SJCRH30 (cell line): ENCODE measurements at regions not wholly inside any gene's neighbourhood (a gene's known extent, or its start where the extent isn't known, plus 50 kb on each side); places are given as distances from the start of the nearest gene placed in this dataset.

Experiments
- DNase-seq, 2 experiments: peaks; one replicate each; pipeline ENCODE4 v3.0.0-alpha.2; 2015 to 2020
- H3K27ac ChIP-seq: fragments of 250-450 bp; sonication (Bioruptor Pico); 2 replicates; pipeline ENCODE4 v1.5.1; 2020; ENCODE audit warnings: mild to moderate bottlenecking, moderate library complexity
- H3K27me3 ChIP-seq: fragments of 250-450 bp; sonication (Bioruptor Pico); 2 replicates; pipeline ENCODE4 v1.5.1; 2020; ENCODE audit warnings: mild to moderate bottlenecking, moderate library complexity
- H3K36me3 ChIP-seq: fragments of 250-450 bp; sonication (Bioruptor Pico); 2 replicates; pipeline ENCODE4 v1.5.1; 2020; ENCODE audit warnings: mild to moderate bottlenecking, moderate library complexity
- H3K4me1 ChIP-seq: fragments of 250-450 bp; sonication (Bioruptor Pico); 2 replicates; pipeline ENCODE4 v1.5.1; 2020; ENCODE audit warnings: mild to moderate bottlenecking, moderate library complexity
- H3K4me3 ChIP-seq: fragments of 250-450 bp; sonication (Bioruptor Pico); 2 replicates; pipeline ENCODE4 v1.5.1; 2020; ENCODE audit warnings: mild to moderate bottlenecking, moderate library complexity
- H3K9me3 ChIP-seq: fragments of 250-450 bp; sonication (Bioruptor Pico); replicated peaks from 2 replicates; pipeline ENCODE4 v1.5.1; 2020; ENCODE audit warnings: mild to moderate bottlenecking, moderate library complexity

DNA sequence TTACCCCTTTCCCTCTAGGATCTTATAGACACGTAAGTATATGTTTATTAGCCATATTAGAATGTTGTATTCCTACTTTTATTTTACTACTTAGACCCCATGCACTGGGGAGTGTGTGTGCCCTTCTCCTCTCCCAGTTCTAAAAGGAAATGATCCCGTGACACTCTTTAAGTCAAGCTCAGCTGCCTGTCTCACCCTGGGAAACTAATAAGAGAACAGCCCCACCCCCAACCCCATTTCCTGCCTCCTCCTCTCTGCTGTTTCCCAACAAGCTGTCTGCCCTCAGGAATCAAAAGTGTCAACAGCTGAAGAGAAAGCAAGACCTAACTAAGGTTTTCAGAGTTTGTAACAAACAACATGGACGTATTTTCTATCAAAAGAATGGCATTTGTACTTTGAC is 92.6 kb upstream of the VAV3 start:
- no peaks in the 10 kb centered on the region for H3K36me3 ChIP-seq
- peaks cover 2% of the 10 kb centered on the region; the same call in 1 of the 2 replicates for H3K9me3 ChIP-seq
- DNase-seq: peak; percentile 79 to 85
- H3K4me3 ChIP-seq: no peak overlapping the region
- peak overlapping the region; percentile 23 for H3K27ac ChIP-seq
- H3K4me1 ChIP-seq: peaks cover 11% of the 10 kb centered on the region
- no peaks in the 10 kb centered on the region for H3K27me3 ChIP-seq

DNA sequence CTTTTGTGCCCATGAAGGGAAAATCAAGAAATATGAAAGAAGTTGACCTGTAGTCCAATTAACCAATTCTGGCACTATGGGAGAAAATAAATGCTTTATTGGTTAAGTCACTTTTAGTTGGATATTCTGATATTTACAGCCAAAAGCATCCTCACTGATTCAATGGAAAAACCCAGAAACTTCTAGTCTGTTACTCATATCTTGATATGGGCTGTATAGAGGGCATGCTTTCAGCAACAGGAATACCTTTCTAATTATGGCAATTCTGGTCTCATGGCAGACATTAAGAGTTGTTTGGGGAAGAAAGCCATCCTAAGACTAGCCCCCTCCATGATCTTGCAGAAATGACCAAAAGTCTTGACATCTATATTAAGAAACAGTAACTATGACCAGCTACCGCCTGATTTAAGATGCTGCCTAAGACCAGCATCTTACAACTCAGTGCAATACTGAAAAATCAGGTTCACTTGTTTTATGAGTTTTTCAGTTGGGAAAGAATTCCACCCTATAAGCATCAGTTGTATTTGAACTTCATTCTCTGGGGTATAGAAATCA is 91.5 kb upstream of the VAV3 start:
- peaks cover 18% of the 10 kb centered on the region for H3K4me1 ChIP-seq
- no peak overlapping the region for H3K27ac ChIP-seq
- no peaks in the 10 kb centered on the region for H3K36me3 ChIP-seq
- no peak overlapping the region for H3K4me3 ChIP-seq
- no peak for DNase-seq
- no peaks in the 10 kb centered on the region for H3K27me3 ChIP-seq
- no peaks in the 10 kb centered on the region for H3K9me3 ChIP-seq

DNA sequence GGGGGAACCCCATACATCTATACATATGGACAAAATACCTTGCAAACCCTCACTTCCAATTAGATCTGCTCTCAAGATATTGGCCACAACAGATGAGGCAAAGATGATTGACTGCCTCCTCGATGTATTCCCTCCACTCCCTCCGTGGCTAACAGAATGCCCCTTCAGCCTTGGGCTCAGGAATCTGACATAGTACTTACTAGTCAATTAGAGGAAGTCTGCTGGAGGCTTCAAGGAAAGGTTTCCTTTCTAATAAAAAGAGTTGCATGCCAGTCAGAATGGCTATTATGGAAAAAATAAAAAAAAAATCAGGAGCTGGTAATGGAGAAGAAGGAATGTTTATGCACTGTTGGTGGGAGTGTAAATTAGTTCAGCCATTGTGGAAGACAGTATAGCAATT is 90.4 kb upstream of the VAV3 start:
- Histone ChIP-seq H3K27ac (no peak overlapping the region), H3K9me3 (no peaks in the 10 kb centered on the region), H3K36me3 (no peaks in the 10 kb centered on the region), H3K27me3 (no peaks in the 10 kb centered on the region), H3K4me1 (peaks cover 28% of the 10 kb centered on the region), H3K4me3 (no peak overlapping the region)
- DNase-seq: no peak

DNA sequence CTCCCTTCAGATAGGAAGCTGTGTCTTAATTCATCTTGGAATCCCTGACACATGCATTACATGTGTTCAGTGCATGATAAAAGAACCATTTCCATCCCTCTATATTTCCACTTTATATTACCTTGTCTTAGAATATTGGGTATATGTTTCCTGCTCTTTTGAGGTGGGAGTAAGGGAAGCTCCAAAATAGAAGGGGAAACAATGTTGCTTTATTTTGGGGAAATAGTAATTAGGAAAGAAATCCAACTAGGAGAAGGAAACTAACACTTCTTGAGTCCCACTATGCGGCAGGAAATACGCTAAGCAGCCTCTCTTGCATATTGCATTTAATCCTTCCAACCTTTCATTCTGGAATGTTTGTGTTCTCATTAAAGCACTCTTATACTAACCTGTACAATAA is 89.4 kb upstream of the VAV3 start:
- Histone ChIP-seq H3K36me3 (no peaks in the 10 kb centered on the region), H3K4me1 (peaks cover 28% of the 10 kb centered on the region), H3K27me3 (no peaks in the 10 kb centered on the region), H3K9me3 (no peaks in the 10 kb centered on the region), H3K27ac (no peak overlapping the region), H3K4me3 (no peak overlapping the region)
- no peak for DNase-seq

DNA sequence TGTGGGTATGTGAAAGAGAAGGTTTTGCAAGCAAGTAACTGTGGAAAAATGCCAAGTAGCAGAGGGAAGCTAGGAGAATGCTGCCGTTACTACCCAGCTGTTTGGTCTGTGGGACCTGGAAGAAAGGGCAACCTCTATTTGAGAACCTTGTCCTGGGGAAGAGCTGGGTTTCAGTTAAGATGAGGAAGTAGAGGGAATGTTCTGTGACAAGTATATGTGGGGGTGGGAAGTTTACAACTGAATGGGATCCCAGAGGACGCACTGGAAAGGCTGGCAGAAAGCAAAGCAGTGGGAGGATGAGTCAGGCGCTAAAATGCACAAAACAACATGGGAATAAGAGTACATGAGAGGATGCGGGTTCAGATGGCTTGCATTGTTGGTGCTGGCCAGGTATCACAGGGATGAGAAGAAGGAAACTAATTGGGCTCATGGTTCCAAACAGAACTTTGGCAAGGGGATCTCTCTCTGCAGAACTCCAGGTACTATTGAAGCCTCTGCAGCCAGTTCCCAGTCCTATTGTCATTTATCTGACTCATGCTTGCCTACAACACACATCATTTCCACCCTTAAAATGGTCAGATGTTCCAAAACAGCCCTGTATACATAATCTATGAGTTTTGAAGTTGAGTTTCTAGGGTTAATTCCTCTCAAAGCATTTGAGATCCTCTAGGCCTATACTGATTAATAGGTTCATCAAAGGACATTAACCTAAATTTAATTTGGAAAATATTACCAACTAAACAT is 88.5 kb upstream of the VAV3 start:
- Histone ChIP-seq H3K27ac (no peak overlapping the region), H3K27me3 (no peaks in the 10 kb centered on the region), H3K4me1 (peaks cover 28% of the 10 kb centered on the region), H3K4me3 (no peak overlapping the region), H3K9me3 (no peaks in the 10 kb centered on the region), H3K36me3 (no peaks in the 10 kb centered on the region)
- no peak for DNase-seq

DNA sequence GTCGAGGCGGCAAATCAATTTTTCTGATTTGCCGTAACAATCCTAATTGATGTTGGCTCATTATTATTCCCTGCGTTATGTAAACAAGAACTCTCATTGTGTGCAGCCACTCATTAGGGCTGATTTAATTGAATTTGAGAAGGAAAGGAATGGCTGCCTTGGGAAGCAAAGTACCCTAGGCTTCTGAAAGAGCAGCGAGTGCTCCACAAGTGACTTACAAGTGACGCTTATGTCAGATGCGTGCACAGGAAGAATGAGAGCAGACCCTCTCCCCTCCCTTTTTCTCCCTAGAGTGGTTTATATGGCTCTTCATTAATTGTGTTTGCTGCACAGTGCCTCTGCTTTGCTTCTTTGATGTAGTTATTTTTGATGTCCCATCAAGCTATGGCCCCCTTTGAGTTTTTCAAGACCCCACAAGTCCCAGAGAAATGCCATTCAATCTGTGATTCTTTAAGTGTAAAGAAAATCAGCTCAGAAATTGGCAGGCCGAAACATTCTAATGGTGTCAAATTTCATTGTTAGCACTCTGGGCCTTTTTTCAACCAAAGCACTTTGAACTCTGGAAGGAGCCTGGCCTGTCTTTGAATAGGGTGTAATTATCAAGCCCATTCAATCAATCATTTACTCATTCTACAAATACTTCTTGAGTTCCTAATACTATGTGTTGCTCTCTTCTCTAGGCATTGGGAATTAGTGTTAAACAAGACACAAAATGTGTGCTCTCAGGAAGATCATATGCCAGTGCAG is 86.8 kb upstream of the VAV3 start:
- H3K4me3 ChIP-seq: no peak overlapping the region
- no peaks in the 10 kb centered on the region for H3K27me3 ChIP-seq
- peak in 1 of 2 experiments; percentile 36 for DNase-seq
- no peaks in the 10 kb centered on the region for H3K9me3 ChIP-seq
- H3K36me3 ChIP-seq: no peaks in the 10 kb centered on the region
- peaks cover 17% of the 10 kb centered on the region for H3K4me1 ChIP-seq
- H3K27ac ChIP-seq: no peak overlapping the region

DNA sequence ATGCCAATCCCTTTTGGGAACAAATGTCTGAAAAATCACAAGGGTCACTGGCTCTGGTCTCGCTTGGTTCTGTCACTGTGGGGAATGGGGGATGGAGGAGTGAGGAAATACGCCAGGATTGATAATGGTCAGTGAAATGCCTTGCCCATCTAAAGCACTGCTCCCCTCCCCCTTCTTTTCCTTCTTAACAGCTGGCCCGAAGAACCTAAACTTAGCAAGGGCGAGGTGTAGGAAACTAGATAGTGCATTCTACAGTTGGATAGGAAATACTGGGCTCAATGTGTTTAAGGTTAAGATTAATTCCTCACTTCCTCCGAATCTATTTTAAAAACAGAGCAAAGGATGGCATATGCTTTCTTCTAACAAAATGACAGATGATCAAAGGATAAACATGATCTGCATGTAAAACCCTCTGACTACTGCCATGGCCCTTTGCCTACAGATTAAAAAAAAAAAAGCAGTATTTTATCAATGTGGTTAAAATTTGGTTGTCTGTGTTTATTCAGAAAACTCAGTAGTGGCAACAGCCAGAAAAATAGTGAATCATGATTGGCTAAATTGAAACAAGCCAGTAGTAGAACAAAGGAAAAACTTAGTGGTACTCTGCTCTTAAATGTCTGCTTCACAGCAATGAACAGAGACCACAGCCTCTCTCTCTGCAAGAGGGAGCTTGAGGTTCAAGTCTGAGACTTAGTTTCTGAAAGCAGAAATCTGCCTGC is 86.1 kb upstream of the VAV3 start:
- peaks cover 22% of the 10 kb centered on the region for H3K4me1 ChIP-seq
- H3K36me3 ChIP-seq: no peaks in the 10 kb centered on the region
- H3K27ac ChIP-seq: no peak overlapping the region
- DNase-seq: peak in 1 of 2 experiments; percentile 48
- H3K4me3 ChIP-seq: no peak overlapping the region
- no peaks in the 10 kb centered on the region for H3K27me3 ChIP-seq
- no peaks in the 10 kb centered on the region for H3K9me3 ChIP-seq

DNA sequence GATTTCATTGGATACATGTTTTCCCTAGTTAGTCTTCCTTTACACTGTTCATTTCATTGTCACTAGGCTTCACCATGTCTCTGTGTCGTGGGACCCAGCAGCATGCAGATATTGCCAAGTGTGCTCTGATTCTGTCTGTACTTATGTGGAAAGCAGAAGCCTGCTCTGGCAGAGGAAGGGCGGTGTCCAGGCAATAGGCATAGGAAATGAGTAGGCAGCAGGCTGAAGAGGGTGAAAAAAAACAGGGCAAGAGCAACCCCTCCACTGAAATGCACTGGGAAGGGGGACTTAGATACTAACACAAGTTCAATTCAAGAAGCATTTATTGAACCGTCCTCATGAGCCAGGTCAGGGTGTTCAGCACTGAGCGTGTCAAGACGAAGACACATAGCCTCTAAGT is 85.2 kb upstream of the VAV3 start:
- no peak for DNase-seq
- Histone ChIP-seq H3K4me3 (no peak overlapping the region), H3K4me1 (peaks cover 26% of the 10 kb centered on the region), H3K36me3 (no peaks in the 10 kb centered on the region), H3K27me3 (no peaks in the 10 kb centered on the region), H3K27ac (no peak overlapping the region), H3K9me3 (no peaks in the 10 kb centered on the region)

DNA sequence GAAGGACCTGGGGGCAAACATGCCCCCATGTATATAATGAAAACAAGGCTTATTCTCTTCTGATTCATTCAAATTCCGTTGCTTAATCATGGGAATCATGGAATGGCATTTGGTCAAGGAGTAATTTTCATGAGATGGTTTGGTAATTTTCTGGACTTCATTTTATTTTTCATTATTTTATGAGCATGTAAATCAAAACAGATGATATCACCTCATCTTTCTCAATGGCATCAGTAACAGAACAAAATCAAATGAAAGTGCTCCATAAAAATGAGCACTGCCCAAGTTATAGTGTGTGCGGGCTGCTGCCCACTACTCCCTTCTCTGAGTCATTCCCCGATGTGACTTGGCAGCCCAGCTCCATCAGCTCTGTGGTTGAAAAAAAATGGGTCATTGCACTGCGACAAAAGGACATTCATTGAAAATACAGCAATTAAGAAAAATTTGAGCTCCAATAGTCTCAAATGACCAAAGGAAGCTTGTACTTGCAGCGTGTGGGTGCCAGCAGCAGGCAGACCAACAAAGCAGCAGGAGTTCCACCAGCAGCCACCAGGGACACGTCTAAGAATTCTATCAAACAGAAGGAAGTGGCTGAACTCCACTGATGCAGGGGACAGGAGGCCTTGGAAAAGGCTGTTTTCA is 84.3 kb upstream of the VAV3 start:
- peak; percentile 52 to 69 for DNase-seq
- Histone ChIP-seq H3K27ac (no peak overlapping the region), H3K4me1 (peaks cover 30% of the 10 kb centered on the region), H3K36me3 (no peaks in the 10 kb centered on the region), H3K9me3 (no peaks in the 10 kb centered on the region), H3K27me3 (no peaks in the 10 kb centered on the region), H3K4me3 (no peak overlapping the region)

DNA sequence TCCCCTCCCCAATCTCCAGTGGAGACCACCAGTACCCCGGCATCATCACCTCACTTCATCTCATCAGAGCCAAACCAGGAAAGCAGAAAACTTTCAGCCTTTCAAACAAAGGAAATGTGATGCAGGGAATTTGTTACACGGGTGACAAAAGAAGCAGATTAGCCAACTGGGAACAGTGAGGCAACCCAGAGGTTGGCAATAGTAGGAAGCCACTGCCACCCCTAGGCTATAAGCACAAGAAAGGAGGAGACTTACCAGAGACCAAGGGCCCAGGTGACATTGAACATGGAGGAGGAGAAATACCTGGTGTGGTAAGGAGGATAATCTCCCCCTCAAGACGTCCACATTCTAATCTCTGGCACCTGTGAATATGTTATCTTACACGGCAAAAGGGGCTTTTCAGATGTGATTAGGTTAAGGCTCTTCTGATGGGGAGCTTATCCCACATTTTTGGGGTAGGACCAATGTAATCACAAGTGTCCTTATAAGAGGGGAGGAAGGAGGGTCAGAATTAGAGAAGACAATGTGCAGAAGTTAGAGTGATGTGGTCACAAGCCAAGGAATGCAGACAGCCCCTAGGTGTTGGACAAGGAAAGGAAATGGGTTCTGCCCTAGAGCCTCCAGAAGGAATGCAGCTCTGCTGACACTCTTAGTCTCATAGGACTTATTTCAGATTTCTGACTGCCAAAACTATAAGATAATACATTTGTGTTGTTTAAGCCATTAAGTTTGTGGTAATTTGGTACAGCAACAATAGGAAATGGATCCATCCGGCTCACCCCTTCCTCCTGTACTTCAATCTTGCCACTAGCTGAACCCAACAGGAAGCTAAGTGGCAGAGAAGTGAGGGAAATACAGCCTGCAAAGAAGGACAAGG is 83.6 kb upstream of the VAV3 start:
- Histone ChIP-seq H3K9me3 (no peaks in the 10 kb centered on the region), H3K27ac (no peak overlapping the region), H3K27me3 (no peaks in the 10 kb centered on the region), H3K4me1 (peaks cover 30% of the 10 kb centered on the region), H3K4me3 (no peak overlapping the region), H3K36me3 (no peaks in the 10 kb centered on the region)
- no peak for DNase-seq

DNA sequence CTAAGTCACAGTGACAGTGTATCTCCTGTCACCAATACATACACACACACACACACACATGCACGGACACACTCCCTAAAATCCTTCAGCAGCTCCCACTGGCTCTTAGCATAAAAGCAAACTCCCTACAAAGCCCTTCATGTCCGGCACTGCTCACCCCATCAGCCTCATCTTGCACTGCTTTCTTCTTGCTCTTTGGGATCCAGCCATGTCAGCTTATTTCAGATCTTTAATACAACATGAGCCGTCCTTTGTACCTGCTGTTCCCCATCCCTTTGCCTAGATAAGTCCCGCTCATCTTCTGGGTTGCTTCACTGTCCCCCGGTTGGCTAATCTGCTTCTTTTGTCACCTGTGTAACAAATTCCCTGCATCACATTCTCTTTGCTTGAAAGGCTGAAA is 82.1 kb upstream of the VAV3 start:
- H3K27me3 ChIP-seq: no peaks in the 10 kb centered on the region
- no peak overlapping the region for H3K4me3 ChIP-seq
- DNase-seq: no peak
- no peaks in the 10 kb centered on the region for H3K36me3 ChIP-seq
- H3K27ac ChIP-seq: no peak overlapping the region
- H3K9me3 ChIP-seq: 0 out of 2 replicates have a peak, but pooled peaks cover 4% of the 10 kb centered on the region
- peaks cover 29% of the 10 kb centered on the region for H3K4me1 ChIP-seq

DNA sequence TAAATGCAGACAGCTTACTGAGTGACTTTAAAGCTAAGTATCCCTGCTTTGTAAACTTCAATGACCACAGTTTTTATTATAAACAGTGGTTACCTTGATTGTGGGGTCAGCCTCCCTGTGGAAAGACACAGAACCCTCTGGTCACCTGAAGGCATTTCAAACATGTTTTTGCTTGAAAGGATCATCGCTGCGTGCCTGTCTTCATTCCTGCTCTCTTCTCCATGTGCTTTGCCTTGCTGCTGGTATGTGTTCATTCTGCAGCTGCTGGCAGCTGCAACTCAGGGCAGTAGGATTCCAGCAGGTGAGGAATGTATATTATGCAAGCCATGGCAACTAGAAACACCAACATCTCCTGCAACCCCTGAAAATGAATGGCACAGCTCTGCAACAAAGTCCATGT is 81.0 kb upstream of the VAV3 start:
- Histone ChIP-seq H3K27ac (peak overlapping the region; percentile 91), H3K4me1 (peaks cover 19% of the 10 kb centered on the region), H3K36me3 (no peaks in the 10 kb centered on the region), H3K27me3 (no peaks in the 10 kb centered on the region), H3K9me3 (0 out of 2 replicates have a peak, but pooled peaks cover 4% of the 10 kb centered on the region), H3K4me3 (peak overlapping the region; percentile 48)
- DNase-seq: peak; percentile 73 to 76

DNA sequence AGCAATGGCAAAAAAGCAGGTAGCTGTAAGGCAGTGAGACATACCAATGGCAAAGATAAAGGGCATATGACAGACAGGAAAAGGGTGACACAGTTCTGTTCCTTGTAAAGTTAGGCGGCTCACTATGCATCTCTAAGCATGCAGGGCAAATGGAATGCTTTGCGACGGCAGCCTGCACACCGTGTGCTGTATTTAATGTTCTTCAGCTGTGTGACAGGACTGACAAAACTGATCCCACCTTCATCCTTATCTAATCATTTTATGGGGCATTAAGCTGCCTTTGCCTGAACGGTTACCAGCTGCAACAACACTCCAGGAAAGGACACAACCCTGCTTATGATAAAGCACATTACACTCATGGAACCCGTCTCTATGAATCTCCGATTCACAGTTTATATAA is 80.5 kb upstream of the VAV3 start:
- Histone ChIP-seq H3K27ac (peak overlapping the region; percentile 91), H3K9me3 (0 out of 2 replicates have a peak, but pooled peaks cover 4% of the 10 kb centered on the region), H3K27me3 (no peaks in the 10 kb centered on the region), H3K36me3 (no peaks in the 10 kb centered on the region), H3K4me3 (peak overlapping the region; percentile 48), H3K4me1 (peaks cover 13% of the 10 kb centered on the region)
- DNase-seq: peak; percentile 53 to 73

DNA sequence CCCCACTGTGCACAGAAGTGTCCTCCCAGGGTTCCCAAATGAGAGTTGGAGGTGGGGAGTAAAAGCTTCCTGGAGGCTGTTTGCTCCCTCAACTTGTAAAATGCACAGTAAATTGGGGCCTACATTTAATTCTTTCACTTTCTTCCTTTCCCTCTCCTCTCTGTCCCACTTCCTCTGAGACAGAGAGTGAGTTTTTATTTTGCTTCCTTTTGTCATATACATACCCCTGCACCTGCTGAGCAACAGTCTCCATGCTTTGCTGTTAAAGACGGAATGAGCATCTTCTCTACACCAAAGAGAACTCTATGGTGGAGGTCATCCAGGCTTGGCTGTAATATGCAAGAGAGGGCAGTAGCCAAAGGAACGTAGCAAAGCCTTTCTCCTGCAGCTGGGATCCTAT is 79.3 kb upstream of the VAV3 start:
- no peak overlapping the region for H3K4me3 ChIP-seq
- 0 out of 2 replicates have a peak, but pooled peaks cover 4% of the 10 kb centered on the region for H3K9me3 ChIP-seq
- H3K27ac ChIP-seq: no peak overlapping the region
- H3K4me1 ChIP-seq: peaks cover 13% of the 10 kb centered on the region
- H3K27me3 ChIP-seq: no peaks in the 10 kb centered on the region
- no peak for DNase-seq
- no peaks in the 10 kb centered on the region for H3K36me3 ChIP-seq
